IPS-NIHi7 (cell line): ENCODE measurements at regions not wholly inside any gene's neighbourhood (a gene's known extent, or its start where the extent isn't known, plus 50 kb on each side); places are given as distances from the start of the nearest gene placed in this dataset.
"Not testable (repeated sequence)": the region's sequence is repeated elsewhere in the genome, so short reads cannot be mapped to it uniquely, and the experiment has no call there.

ENCODE experiments used
- DNase-seq: peaks from one replicate; pipeline ENCODE4 v3.0.0; 2012; ENCODE audit warnings: mixed read lengths; ENCODE audit errors: extremely low spot score

DNA sequence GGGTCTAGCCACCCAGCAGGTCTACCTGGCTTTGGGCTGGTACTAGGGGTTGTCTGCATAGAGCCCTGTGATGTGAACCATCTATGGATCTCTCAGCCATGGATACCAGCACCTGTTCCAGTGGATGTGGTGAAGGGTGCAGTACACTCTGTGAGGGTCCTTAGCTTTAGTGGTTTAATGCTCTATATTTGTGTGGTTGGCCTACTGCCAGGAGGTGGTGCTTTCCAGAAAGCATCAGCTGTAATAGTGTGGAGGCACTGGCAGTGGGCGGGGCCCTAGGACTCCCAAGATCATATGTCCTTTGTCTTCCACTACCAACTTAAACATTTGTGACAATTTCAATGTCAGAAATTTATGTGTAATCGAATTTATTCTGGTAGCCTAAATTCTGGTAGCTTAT is 1065.1 kb downstream of the RPIA start:
- not testable (repeated sequence) for DNase-seq

DNA sequence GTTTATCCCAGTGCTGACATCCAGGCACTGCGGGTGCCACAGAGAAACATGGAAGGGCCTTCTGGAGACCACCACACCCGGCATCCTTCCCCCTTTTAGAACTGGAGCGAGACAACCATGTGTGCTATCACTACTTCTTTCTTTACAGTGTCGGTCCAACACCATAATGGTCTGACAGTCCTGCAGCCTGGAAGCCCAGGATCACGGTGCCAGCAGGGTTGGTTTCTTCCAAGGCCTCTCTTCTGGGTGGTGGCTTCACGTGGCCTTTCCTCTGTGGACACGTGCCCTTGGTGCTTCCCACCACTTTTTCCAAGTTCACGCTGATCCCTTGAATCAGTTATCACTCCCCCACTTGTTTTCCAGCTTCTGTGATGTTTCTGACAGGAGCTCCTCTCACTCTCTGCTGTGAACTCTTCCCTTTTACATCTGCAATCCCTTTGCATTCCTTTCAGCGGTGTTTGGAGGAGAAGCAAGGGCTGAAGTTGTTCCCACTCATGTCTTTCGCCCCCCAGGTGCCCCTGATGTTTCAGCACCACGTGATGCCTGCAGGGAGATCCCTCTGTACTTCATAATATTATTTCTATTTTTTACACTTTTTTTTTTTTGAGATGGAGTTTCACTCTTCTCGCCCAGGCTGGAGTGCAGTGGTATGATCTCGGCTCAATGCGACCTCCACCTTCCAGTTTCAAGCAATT is 1067.0 kb downstream of the RPIA start:
- DNase-seq = not testable (repeated sequence)

DNA sequence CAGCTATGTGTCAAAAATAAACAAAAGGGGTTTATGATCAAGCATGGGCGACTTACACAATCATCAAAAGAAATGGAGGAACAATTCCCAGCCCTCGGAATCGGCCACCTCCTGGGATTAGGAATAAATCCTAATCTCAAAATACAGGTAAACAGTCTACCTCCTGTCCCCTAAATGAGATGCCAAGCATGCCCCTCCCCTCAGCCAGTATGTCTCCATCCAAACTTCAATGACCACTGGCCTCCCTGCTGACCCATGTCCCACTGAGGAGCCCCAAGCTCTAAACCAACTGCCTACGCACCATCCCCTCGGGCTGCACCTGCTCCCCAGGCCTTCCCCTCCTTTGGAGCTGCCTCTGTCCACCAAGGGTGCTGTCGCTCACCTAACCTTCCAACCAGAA is 1069.3 kb downstream of the RPIA start:
- DNase-seq = not testable (repeated sequence)

DNA sequence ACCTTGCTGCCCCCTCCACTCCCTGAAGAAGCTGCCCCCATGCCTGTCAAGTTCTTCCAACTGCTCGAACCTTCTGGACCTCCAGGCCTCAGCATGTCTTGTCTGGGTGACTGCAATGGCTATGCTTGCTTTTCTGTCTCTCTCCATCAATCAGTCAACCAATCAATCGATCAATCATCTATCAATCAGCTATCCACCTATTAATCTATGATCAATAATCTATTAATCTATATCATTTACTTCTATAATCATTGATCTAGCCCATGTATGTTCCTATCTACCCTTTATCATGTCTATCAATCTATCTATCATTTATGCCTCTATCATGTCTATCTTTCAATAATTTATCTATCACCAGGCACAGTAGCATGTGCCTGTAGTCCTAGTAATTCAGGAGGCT is 1069.7 kb downstream of the RPIA start:
- not testable (repeated sequence) for DNase-seq

DNA sequence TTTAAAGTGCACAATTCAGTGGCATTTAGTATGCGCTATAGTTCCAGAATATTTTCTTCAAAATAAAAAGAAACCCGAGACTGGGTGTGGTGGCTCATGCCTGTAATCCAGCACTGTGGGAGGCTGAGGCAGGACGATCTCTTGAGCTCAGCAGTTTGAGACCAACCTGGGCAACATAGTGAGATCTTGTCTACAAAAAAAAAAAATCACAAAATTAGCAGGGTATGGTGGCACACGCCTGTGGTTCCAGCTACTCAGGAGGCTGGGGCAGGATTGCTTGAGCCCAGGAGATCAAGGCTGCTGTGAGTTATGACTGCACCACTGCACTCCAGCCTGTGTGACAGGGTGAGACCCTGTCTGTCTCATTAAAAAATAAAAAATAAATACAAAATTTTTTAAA is 1070.4 kb downstream of the RPIA start:
- DNase-seq = not testable (repeated sequence)

DNA sequence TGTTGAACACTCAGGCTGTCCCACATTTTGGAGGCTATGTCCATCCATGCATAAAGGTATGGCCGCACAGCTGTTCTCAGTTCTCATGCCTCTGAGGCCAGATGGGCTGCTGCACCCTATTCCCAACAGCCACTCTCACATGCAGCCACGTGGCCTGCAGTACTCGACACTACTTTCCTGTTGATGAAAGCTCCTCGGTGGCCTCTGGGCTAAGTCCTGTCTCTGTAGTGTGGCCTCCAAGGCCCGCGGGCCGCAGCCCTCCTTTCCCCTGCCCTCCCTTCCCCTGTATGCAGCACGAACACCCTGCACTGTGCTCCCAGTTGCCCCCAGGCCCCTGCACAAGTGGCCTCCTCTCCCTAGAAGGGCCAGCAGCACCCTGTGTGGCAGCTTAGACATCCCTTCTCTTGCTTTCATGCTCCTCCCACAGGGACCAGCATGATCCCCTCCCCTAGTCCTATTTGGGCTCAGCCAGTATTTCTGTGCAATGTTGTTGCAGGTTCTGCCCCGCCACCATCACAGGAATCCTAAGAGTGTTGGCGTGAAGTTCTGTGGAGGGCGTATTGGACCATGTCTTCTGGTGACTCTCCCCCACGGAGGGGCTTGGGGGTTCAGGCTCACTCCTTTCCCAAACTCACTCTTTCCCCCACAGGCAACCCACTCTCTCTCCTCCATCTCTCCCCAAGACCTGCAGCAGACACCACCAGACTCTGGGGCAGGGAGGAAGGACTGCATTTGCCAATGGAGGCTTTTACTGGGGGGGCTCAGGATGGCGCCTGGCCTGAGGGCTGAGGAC is 1071.2 kb downstream of the RPIA start:
- not testable (repeated sequence) for DNase-seq

DNA sequence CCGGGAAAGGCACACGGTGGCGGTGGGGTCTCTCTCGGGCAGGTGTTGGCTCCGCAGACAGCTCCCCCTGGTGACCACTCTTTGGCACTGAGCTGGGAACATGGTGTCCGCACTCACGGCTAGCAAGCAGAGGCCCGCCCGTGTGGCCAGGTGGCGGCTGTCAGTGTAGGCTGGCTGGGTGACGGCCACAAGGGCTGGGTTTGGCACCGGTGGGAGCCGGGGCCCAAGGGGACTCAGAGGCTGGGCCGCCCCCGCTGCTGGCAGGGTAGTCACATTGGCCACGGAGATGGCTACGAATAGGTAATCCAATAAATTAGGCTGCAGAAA is 1071.7 kb downstream of the RPIA start:
- DNase-seq = peak; percentile 35

DNA sequence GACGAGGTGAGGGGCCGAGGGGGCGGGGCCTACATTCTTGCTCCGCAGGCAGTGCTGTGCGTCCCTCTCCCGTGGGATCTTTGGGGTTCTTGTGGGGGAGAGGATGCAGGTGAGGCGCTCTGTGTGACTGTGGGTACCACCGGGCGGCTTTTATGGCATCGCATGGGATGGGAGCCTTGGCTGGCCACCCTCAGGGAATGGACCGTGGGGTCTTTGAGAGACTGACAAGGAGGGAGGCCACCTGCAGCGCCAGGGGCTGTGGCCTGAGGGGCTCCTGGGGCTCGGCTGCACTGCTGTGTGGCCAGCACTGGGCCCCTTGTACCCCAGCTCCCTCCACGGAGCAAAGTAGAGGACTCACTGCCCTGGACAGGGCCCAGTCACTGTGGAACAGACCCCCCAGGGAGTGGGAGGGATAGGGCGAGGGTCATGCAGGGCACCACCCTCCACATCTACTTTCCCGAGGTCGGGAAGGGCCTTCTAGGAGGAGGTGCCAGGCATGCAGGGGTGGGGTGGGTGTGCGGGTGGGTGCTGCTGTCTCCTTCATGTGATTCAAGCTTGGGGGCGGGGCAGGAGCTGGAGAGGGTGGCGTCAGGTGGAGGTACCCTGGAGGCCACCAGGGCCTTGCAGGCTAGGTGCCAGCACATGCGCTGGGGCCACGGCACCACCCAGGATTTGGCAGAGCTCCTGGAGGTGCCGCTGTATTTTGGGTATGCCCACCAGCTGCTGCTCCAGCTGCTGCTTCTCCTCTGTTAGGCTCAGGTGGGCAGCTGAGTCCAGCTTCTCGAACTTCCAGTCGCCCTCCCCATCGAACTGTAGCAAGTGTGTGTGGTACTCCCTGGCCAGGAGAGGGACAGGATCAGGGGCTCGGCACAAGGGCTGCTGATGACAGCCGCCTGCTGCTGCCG is 1072.4 kb downstream of the RPIA start:
- DNase-seq = no peak

DNA sequence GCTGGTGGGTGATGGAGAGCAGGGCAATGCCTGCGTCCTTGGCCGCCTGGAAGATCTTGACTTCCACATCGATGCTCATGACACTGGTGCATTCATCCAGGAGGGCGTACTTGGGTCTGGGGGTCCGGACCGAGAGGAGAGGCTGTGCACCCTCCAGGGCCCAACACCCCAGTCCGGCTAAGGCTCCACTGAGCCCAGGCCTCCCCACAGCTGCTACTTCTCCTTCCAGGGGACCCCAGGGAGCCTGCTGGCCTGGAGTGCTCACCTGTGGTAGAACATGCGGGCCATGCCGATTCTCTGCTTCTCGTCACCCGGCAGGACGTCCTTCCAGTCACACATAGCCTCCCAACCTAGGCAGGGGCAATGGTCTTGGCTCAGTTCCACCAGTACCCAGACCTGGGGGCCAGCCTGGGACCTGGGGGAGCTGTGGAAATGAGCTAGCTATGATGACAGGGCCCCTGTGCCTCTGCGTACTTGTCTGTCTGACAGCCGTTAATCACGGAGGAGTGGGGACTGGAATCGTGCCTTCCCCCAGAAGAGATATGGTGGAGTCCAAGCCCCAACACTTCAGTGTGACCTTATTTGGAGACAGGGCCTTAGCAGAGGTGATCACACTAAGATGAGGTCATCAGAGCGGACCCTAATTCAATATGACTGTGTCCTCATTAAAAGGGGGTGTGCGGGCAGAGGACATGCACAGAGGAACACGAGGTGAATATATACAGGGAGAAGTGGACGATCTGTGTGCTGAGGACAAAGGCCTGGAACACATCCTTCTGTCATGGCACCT is 1073.3 kb downstream of the RPIA start:
- DNase-seq = not testable (repeated sequence)

DNA sequence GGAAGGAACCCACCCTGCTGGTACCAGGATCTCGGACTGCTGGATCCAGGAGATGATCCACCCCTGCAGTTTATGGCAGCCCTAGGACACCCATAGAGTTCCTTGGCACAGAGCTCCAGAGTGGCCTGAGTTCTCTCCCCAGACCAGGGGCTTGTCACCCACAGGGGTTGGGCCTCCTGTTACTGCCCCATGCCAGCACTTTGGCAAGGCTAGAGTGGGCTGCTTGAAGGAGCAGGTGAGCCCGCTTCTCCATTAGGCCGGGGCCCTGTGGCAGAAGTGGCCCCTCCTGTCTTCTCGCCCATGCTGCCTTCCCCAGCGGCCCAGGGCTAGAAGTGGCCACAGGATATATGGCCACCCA is 1073.9 kb downstream of the RPIA start:
- not testable (repeated sequence) for DNase-seq

DNA sequence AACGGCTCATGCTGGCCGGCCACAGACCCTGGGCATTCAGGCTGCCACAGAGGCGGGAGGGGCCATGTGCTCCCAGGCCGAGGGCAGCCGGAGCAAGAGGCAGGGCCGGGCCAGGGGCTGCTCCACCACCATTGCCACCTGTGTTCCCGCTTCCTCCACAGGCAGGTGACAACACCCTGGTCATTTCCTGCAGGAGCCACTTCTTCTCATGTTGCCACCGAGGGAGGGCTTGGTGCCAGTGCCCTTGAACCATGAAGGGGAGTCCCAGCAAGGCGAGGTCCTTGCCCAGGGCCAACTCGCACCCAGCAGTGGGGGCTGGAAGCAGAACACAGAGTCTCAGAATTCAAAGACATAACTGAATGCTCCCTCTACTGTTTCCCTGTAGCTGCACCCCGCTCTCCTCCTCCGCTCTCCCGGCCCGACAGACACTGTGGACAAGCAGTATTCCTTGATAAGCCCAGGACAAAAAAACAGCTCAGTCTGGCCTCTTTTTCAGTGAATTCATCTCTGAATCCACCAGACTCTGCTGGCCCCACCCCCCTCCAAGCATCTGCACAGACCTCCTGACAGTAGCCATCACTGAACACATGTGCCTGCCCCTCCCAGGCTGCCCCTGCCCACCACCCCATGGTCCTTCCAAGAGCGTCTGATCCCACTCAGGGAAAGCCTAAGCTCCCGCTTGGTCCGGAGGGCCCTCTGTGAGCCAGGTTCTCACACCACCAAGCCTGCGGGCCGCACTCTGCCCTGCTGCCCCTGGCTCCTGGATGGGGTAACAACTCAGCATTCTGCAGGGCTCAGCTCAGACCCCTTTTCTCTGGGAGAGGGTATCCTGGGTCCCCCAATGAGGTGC is 1074.9 kb downstream of the RPIA start:
- not testable (repeated sequence) for DNase-seq

DNA sequence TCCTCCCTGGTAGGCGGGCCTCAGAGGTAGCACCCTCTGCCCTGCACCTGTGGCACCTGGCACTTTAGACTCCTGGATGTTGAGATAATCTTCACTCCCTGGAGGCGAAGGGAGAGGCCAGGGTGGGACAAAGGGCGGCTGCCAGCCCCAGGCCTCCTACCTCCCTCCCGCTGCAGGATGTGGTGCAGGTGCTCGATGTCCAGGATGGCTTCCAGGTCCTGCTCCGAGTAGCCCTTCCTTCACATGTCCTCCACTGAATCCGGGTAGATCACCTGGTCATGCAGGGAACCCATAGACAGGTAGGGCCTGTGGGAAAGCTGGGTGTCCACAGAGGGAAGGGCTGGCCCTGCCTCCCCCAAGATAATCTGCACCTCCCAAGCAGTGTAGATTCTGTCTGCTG is 1075.6 kb downstream of the RPIA start:
- DNase-seq = not testable (repeated sequence)

DNA sequence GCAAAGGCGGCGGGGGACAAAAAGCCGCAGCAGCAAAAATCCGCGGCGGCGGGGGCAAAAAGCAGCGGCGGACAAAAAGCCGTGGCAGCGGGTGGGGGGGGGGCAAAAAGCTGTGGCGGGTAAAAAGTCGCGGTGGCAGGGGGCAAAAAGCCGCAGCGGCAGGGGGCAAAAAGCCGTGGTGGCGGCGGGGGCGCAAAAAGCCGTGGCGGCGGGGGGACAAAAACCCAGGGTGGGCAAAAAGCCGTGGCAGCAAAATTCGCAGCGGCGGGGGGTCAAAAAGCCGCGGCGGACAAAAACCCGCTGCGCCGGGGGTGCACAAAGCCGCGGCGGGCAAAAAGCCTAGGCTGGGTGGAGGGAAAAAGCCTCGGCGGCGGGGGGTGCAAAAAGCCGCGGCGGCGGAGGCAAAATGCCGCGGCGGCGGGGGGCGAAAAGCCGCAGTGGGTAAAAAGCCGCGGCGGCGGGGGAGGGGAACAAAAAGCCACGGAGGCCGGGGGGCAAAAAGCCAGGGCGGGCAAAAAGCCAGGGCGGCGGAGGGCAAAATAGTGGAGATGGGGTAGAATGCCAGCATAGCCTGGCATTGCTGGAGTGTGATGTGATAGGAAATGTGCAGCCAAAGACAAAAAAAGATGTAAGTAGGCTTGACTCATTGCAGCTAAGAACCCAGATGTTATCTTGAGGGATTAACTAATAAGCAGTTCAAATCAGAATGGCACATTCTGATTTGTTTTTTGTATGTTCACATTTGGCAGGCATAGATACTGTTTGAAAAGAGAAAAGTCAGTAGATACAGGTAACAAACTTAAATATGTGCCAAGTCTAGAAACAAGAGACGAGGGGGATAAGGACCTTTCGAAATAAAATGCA is 1076.3 kb downstream of the RPIA start:
- no peak for DNase-seq

DNA sequence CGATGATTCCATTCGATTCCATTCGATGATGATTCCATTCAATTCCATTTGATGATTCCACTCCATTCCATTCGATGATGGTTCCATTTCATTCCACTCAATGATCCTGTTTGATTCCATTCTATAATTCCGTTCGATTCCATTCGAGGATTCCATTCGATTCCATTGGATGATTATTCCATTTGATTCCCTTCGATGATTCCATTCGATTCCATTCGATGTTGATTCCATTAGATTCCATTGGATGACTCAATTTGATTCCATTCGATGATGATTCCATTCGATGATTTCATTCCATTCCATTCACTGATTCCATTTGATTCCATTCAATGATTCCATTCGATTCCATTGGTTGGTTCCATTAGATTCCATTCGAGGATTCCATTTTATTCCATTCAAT is 1084.4 kb downstream of the RPIA start:
- no peak for DNase-seq

DNA sequence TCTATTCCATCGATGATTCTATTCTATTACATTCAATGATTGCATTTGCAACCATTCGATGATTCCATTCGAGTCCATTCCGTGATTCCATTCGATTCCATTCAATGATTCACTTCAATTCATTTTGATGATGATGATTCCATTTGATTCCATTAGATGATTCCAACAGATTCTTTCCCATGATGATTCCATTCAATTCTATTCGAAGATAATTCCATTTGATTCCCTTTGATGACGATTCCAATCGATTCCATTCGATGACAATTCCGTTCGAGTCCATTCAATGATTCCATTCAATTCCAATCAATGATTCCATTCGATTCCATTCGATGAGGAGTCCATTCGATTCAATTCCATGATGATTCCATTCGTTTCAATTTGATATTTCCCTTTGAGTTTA is 1088.8 kb downstream of the RPIA start:
- no peak for DNase-seq

DNA sequence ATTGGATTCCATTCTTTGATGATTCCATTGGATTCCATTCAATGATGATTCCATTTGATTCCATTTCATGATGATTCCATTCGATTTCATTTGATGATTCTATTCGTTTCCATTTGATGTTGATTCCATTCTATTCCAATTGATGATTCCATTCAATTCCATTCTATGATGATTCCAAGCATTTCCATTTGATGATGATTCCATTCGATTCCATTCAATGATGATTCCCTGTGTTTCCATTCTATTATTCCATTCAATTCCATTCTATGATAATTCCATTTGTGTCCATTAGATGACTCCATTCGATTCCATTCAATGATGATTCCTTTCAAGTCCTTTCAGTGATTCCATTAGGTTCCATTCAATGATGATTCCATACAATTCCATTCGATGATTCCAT is 1090.5 kb downstream of the RPIA start:
- no peak for DNase-seq

DNA sequence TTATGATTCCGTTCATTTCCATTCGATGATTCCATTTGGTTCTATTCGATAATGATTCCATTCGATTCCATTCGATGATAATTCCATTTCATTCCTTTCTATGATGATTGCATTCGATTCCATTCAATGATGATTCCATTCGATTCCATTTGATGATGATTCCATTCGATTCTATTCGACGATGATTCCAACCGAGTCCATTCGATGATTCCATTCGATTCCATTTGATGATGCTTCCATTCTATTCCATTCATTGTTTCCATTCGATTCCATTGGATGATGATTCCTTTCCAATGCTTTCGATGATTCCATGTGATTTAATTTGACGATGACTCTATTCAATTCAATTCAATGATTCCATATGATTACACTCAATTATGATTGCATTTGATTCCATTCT is 1093.5 kb downstream of the RPIA start:
- DNase-seq = no peak

DNA sequence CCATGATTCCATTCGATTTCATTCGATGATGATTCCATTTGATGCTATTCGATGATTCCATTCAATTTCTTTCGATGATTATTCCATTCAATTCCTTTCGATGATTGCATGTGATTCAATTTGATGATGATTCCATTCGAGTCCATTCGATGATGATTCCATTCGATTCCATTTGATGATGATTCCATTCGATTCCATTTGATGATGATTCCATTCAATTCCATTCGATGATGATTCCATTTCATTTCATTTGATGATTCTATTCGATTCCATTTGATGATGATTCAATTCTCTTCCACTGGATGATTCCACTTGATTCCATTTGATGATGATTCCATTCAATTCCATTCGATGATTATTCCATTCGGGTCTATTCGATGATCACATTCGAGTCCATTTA is 1094.1 kb downstream of the RPIA start:
- DNase-seq = not testable (repeated sequence)

DNA sequence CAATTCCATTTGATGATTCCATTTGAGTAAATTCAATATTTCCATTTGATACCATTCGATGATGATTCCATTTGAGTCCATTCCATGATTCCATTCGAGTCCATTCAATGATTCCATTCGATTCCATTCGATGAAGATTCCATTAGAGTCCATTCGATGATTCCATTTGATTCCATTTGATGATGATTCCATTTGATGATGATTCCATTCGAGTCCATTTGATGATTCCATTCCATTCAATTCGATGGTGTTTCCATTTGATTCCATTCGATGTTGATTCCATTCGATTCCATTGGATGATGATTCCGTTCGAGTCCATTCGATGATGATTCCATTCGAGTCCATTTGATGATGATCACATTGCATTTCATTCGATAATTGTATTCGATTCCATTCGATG is 1095.2 kb downstream of the RPIA start:
- DNase-seq = not testable (repeated sequence)

DNA sequence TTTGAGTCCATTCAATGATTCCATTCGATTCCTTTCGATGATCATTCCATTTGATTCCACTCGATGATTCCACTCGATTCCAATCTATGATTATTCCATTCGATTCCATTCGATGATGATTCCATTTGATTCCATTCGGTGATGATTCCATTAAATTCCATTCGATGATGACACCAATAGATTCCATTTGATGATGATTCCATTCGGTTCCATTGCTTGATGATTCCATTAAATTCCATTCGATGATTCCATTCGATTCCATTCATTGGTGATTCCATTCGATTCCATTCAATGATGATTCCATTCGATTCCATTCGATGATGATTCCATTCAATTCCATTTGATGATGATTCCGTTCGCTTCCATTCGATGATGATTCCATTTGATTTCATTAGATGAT is 1104.1 kb downstream of the RPIA start:
- not testable (repeated sequence) for DNase-seq
